NB4 (cell line): ENCODE measurements at regions not wholly inside any gene's neighbourhood (a gene's known extent, or its start where the extent isn't known, plus 50 kb on each side); places are given as distances from the start of the nearest gene placed in this dataset.

Experiments used
- CTCF ChIP-seq: IDR thresholded peaks from one replicate; pipeline ENCODE4 v1.5.1; 2012; ENCODE audit warnings: low read depth, low read length
- POLR2A ChIP-seq: IDR thresholded peaks from 2 replicates; pipeline ENCODE4 v1.6.1; 2011; ENCODE audit warnings: mild to moderate bottlenecking; ENCODE audit not compliant: insufficient read length; ENCODE audit errors: extremely low read depth

DNA sequence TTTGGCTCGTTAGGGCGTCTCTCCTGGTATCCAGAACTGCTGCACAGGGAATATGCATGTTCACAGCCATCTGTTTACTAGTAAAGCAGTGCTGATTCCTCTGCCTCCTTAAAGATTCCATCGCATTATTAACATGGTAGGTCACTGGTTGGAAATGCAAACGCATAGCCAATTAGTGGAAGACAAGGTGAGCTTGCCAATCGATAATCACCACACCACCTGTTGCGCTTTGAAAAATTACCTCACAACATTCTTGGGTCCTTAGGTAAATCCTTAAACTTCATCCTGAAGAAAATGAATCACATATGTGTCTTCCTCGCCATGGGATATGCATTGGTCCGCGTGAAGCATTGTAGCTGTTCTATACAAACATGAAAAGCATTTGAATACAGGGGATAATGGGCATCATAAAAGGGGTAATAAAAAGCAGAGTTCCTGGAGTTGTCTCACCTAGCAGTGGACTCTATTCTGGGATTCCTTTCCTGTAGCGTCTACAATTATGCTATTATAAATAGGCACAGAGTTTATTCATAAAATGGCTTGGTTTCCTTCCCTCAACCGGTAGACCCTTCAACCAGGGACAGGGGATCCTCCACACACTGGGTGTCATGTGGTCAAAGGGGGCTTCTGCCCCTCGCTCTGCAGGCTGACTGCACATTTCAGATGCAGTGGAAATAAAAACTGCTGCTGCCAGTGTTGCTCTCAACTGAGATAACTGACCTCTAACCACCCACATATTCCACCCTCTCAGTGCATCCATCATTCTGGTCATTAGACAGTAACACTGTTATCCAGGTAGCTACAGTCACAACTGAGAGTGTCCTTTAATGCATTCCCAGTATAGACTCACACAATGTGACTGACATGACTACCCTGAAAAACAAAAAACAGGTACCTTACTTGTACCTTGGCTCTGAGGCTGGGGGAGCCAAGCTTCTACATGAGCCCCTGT lies 389.2 kb upstream of the NFE2L3 start:
- no peak for TF ChIP-seq CTCF
- no peak for TF ChIP-seq POLR2A
